DND-41 (cell line): ENCODE measurements at regions not wholly inside any gene's neighbourhood (a gene's known extent, or its start where the extent isn't known, plus 50 kb on each side); places are given as distances from the start of the nearest gene placed in this dataset.

Experiments used
- ATAC-seq: fragments of 200-7000 bp; cut with Tn5 transposase; 3 replicates; pipeline ENCODE4 v1.9.1; 2021; ENCODE audit warnings: low read depth; ENCODE audit not compliant: insufficient read depth
- DNase-seq: peaks from one replicate; pipeline ENCODE4 v3.0.0-alpha.2; 2020
- H2AFZ ChIP-seq: 2 replicates; pipeline ENCODE4 v1.6.0; 2012; ENCODE audit warnings: low read depth, low read length
- H3K27ac ChIP-seq: 2 replicates; pipeline ENCODE4 v1.5.1; 2012; ENCODE audit warnings: low read length, inconsistent platforms
- H3K27me3 ChIP-seq: fragments of 200-600 bp; sonication (generic); 2 replicates; pipeline ENCODE4 v1.6.0; 2012; ENCODE audit warnings: low read length, mild to moderate bottlenecking, inconsistent platforms; ENCODE audit not compliant: insufficient read depth, poor library complexity
- H3K36me3 ChIP-seq: 2 replicates; pipeline ENCODE4 v1.5.1; 2012; ENCODE audit warnings: low read length, inconsistent platforms; ENCODE audit not compliant: insufficient read depth
- H3K4me1 ChIP-seq: 2 replicates; pipeline ENCODE4 v1.5.1; 2012; ENCODE audit warnings: mild to moderate bottlenecking, low read length; ENCODE audit not compliant: insufficient read depth
- H3K4me2 ChIP-seq: 2 replicates; pipeline ENCODE4 v1.6.0; 2012; ENCODE audit warnings: mild to moderate bottlenecking, moderate library complexity, low read length, inconsistent platforms; ENCODE audit not compliant: insufficient read depth
- H3K4me3 ChIP-seq, 2 experiments: fragments of 200-600 bp in 1 of 2; shearing (Covaris generic) in 1 of 2; 2 replicates each; pipeline ENCODE4 v1.5.1; 2012 to 2016; ENCODE audit warnings: inconsistent platforms in 2 of 2, low read length in 2 of 2, mild to moderate bottlenecking in 2 of 2, low read depth in 1 of 2, moderate library complexity in 1 of 2
- H3K79me2 ChIP-seq: 2 replicates; pipeline ENCODE4 v1.6.0; 2012; ENCODE audit warnings: low read length, inconsistent platforms; ENCODE audit not compliant: insufficient read depth
- H3K9ac ChIP-seq: 2 replicates; pipeline ENCODE4 v1.6.0; 2012; ENCODE audit warnings: low read depth, mild to moderate bottlenecking, inconsistent platforms, low read length, moderate library complexity
- H3K9me3 ChIP-seq: 2 replicates; pipeline ENCODE4 v1.5.1; 2012; ENCODE audit warnings: low read length, moderate library complexity, mild to moderate bottlenecking, inconsistent platforms; ENCODE audit not compliant: insufficient read depth, severe bottlenecking
- H4K20me1 ChIP-seq: 2 replicates; pipeline ENCODE4 v1.6.0; 2012; ENCODE audit warnings: low read length; ENCODE audit not compliant: insufficient read depth
- CTCF ChIP-seq: IDR thresholded peaks from 2 replicates; pipeline ENCODE4 v1.5.1; 2012; ENCODE audit warnings: borderline replicate concordance, low read length, moderate library complexity, mild to moderate bottlenecking; ENCODE audit not compliant: poor library complexity, severe bottlenecking; ENCODE audit errors: extremely low read depth
- EZH2 ChIP-seq: IDR thresholded peaks from 3 replicates; pipeline ENCODE4 v1.6.1; 2012; ENCODE audit warnings: borderline replicate concordance, low read depth, mild to moderate bottlenecking, moderate library complexity, low read length, inconsistent platforms; ENCODE audit not compliant: severe bottlenecking

- Histone ChIP-seq H3K9me3 (no peaks in the 10 kb centered on the region), H3K4me2 (no peak overlapping the region), H3K4me3 (no peak overlapping the region), H3K9ac (no peak overlapping the region), H3K36me3 (no peaks in the 10 kb centered on the region), H3K4me1 (no peaks in the 10 kb centered on the region), H3K79me2 (no peaks in the 10 kb centered on the region), H2AFZ (no peak overlapping the region), H3K27ac (no peak overlapping the region), H3K27me3 (no peaks in the 10 kb centered on the region), H4K20me1 (no peaks in the 10 kb centered on the region)
- DNase-seq (no peak), ATAC-seq (no peak)
- TF ChIP-seq CTCF, result no peak
These were observed 105.0 kb upstream of the MON1B start for GRCh38 chr16:77085981-77086380.

GRCh38 chr16:77090062-77090461 lies 100.9 kb upstream of the MON1B start:
- H3K4me3 ChIP-seq, result no peak overlapping the region
- H3K36me3 ChIP-seq, result no peaks in the 10 kb centered on the region
- no peak overlapping the region for H2AFZ ChIP-seq
- H3K4me1 ChIP-seq, result no peaks in the 10 kb centered on the region
- no peak overlapping the region for H3K9ac ChIP-seq
- no peaks in the 10 kb centered on the region for H3K79me2 ChIP-seq
- DNase-seq (no peak), ATAC-seq (no peak)
- no peak overlapping the region for H3K4me2 ChIP-seq
- no peaks in the 10 kb centered on the region for H4K20me1 ChIP-seq
- H3K9me3 ChIP-seq, result no peaks in the 10 kb centered on the region
- H3K27ac ChIP-seq, result no peak overlapping the region
- no peaks in the 10 kb centered on the region for H3K27me3 ChIP-seq
- TF ChIP-seq EZH2, result no peak
- no peak for TF ChIP-seq CTCF

GRCh38 chr16:77093309-77093708 lies 97.7 kb upstream of the MON1B start:
- Histone ChIP-seq H3K27ac (no peak overlapping the region), H3K4me1 (no peaks in the 10 kb centered on the region), H3K36me3 (no peaks in the 10 kb centered on the region), H3K9ac (no peak overlapping the region), H4K20me1 (no peaks in the 10 kb centered on the region), H3K27me3 (no peaks in the 10 kb centered on the region), H3K9me3 (no peaks in the 10 kb centered on the region), H3K4me3 (no peak overlapping the region), H3K79me2 (no peaks in the 10 kb centered on the region), H2AFZ (no peak overlapping the region), H3K4me2 (no peak overlapping the region)
- ATAC-seq (no peak), DNase-seq (no peak)
- TF ChIP-seq CTCF, result no peak

- Histone ChIP-seq H3K9me3 (no peaks in the 10 kb centered on the region), H3K27ac (no peak overlapping the region), H3K36me3 (no peaks in the 10 kb centered on the region), H2AFZ (no peak overlapping the region), H4K20me1 (no peaks in the 10 kb centered on the region), H3K9ac (no peak overlapping the region), H3K79me2 (no peaks in the 10 kb centered on the region), H3K4me3 (no peak overlapping the region), H3K27me3 (no peaks in the 10 kb centered on the region), H3K4me2 (no peak overlapping the region), H3K4me1 (no peaks in the 10 kb centered on the region)
- TF ChIP-seq EZH2 (no peak), CTCF (no peak)
- DNase-seq (no peak), ATAC-seq (no peak)
These were observed 97.0 kb upstream of the MON1B start for GRCh38 chr16:77093999-77094398.
